NCI-H446 treated with DMSO at 0.1 percent for 48 hours (cell line): ENCODE measurements at regions not wholly inside any gene's neighbourhood (a gene's known extent, or its start where the extent isn't known, plus 50 kb on each side); places are given as distances from the start of the nearest gene placed in this dataset.
"Not testable (repeated sequence)": the region's sequence is repeated elsewhere in the genome, so short reads cannot be mapped to it uniquely, and the experiment has no call there.

Source experiments
- DNase-seq: peaks from one replicate; lab custom pipeline; 2025; lab: John Stamatoyannopoulos, UW

DNA sequence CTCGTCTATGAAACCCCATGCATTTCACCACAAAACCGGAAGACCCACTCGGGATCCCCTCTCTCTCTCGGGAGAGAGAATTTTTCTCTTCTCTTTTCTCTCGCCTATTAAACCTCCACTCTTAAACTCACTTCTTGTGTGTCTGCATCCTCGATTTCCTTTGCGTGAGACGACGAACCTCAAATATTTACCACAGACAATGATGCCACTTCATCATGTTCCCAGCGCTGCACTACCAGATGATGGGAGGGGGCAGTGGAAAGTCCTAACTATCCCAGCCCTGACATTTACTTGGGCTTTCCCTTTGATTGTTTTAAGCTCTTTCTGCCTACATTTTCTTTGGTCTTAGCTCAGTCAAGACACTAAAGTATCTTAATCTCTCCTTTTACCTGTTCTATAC is 906.7 kb downstream of the GRID1 start:
- no peak for DNase-seq

GRCh38 chr10:85464336-85464735 is 902.3 kb downstream of the GRID1 start:
- DNase-seq: no peak

DNA sequence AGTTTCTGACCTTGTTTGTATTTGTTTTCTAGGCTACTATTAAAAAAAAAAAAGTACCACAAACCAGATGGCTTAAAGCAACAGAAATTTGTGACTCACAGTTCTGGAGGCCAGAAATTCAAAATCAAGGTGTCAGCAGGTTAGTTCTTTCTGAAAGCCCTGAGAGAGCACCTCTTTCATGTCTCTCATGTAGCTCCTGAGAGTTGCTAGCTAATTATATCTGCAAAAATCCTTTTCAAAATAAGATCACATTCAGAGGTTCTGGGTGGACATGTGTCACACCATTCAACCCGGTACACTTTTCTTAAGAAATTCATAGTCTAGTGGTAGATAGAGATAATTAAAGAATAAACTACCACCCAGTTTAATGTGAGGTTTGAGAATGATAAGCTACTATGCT is 888.6 kb downstream of the GRID1 start:
- no peak for DNase-seq

- no peak for DNase-seq
Observed at GRCh38 chr10:85490431-85490830, 876.2 kb downstream of the GRID1 start.

DNA sequence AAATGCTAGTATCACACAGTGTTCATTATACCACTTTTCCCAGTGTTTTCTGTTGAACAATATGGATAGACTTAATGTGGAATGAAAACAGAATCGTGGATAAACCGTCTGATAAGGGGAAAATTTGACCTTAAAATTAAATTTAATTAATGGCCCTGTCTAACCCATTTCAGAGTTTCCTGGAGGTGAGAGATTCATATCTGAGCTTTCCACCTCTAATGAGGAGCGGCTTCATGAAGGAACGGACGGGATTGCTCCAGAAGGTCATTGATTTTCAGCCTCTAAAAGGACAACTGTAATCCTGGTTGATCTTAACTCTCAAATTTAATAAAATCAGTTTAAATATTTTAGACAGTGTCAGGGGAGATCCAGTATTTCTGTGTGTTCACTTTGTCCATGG is 874.9 kb downstream of the GRID1 start:
- DNase-seq: no peak

- DNase-seq: no peak
Observed at GRCh38 chr10:85492684-85493083, 873.9 kb downstream of the GRID1 start.

- no peak for DNase-seq
Observed at GRCh38 chr10:85493703-85494102, 872.9 kb downstream of the GRID1 start.

- DNase-seq: not testable (repeated sequence)
Observed at GRCh38 chr10:85504641-85505040, 862.0 kb downstream of the GRID1 start.

DNA sequence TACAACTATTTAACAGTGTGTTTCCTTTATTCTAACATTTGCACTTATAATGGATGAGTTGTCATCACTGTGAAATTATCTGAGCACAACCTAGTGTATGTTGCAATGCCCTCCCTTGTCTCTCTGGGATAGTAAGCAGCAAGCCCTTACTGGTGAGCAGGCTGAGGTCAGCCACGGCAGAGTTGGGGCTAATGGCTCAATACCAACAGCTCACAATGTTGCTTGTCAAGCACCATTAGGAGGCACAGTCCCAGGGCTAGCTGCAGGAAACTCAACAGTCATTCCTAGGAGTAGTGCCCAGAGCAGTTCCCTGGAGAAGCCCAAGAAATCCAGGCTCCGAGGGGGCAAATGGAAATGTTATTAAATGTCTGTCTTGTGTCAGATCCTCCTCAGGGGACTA is 858.4 kb downstream of the GRID1 start:
- no peak for DNase-seq

DNA sequence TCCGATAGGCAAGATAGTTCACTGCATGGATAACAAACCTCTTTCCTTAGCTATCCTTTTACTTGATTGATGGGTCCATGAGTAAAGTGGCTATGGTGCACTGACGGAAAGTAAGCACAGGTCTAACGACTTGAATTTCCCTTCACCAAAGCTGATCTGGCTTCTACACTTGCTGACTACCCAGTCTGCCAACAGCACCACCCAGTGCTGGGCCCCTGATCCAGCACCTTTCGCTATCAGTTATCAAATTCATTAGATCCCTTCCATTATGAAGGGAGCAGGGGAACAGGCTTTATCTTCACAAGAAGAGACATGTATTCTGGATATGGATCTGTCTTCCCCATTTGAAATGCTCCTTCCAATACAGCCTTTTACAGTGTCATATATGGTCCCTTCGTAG is 855.9 kb downstream of the GRID1 start:
- no peak for DNase-seq

DNA sequence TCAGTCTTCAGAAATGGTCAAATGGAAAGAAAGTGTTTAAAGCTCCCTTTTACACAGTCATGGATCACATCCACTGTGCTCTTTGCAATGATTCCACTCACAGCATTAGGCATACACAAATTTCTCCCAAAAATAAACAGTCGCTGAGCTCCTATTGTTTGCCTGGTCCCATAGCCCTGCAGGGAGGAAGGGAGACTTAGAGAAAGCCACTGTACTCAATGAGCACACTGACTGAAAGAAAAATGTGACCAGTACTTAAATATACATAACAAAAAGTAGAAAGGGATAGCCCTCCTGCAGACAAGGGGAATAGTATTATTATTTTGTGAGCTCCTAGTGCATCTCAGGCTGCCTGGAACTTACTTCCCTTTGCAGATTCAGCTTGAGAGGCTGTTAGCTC is 853.2 kb downstream of the GRID1 start:
- no peak for DNase-seq

DNA sequence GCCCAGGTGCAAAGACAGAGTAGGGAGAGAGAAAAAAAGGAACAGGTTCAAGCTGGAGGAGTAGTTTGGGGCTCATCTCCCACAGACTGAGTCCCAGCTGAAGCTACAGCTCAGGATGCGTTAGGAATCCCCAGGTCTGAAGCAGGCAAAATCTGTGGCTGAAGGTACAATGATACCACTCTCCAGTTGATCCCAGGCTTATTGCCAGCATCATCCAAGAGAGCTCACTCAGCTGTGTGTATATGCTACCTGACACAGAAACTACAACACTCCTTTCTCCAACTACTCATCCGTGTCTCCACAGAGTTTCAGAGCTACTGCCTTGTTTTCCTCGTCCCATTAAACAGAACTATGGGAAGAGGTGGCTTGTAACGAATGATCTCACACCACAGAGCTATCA is 851.3 kb downstream of the GRID1 start:
- no peak for DNase-seq

DNA sequence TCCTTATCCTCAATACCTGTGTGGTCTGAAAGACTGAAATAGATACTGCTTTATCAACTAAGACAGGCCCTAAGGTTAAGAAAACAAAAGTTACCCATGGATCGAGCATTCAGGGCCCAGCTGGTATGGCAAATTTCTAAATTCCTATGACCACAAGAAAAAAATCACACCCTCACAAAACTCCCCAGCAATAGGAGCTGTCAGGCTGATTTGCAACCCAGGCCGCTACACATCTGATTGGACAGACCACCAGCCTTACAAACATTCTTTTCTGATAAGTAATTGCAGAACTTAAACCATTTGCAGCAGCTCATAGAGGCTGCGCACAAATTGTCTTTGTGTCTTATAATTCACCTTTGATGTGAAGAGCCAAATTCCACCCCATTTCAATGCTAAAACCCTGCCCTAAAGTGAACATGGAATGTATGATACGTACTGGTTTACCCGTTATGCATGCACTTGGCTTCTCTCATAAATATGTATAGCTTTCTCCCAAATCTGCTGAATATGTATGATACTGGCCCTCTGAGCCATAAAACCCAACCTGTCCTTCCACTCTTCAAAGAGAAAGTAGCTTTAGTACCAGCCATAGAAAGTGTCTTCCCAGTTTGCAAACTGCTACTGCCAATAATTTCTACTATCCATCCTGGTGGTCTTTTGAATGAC is 842.5 kb downstream of the GRID1 start:
- no peak for DNase-seq

DNA sequence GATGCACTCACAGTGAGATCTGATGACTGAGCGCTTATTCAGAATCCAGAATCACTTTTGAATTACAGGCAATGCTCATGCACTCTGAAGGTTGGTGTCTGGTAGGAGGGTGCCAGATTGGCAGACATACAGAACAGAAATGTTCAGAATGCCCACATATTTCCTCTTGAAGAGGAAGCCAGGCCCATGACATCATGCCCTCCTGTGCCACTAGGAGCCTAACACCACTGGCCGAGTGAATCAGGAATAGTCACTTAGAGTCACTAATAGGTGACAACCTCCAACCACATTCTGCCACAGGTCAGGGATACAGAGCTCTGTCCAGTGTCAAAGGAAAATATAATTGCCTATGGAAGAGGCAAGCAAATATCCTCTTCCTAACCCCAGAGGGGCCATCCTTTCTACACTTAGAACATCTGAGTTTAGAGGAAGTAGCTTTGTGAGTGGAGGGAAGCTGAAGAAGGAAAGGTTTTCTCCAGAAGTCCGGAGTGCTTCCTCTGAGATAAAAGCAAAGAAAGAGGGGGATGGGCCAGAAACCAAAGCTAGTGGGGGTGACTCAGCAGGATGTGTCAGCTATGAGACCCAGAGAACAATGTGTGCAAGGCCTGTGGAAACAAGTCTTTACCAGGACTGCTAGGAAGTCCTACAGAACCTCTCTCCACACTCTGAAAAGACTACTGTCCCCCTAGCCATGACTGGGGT is 838.8 kb downstream of the GRID1 start:
- no peak for DNase-seq

DNA sequence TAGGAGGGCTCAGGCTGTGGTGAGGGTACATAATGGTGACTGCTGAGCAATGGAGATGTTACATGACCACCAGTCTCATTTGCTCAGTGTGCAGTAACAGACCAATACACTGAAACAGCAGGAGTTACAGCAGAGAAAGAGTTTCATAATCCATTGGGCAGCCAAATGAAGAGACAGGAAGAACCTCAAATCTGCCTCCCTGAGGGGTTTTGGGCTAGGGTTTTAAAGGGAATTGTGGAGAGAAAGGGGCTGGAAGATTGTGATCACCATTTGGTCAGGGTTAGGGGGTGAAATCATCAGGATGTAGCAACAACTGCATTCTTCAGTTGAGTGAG is 838.3 kb downstream of the GRID1 start:
- DNase-seq: no peak

DNA sequence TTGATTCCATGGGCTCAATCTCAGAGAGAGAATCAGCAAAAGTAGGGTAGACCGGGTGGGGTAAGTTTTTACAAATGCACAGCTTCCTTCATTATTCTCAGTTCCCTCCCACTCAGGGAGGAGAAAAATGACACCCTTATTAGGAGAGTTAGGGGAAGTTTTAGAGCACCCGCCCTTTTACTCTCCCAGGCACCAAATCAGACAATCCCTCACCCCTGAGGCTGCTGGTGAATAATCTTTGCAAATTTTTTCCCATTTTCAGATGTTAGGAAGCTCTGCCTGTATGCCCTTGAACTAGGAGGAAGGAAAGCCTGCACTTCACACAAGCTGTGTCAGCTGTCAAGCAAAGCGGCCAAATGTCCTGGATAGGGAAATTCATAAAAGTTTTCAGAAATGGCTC is 834.9 kb downstream of the GRID1 start:
- DNase-seq: no peak

GRCh38 chr10:85532773-85533172 is 833.8 kb downstream of the GRID1 start:
- no peak for DNase-seq

DNA sequence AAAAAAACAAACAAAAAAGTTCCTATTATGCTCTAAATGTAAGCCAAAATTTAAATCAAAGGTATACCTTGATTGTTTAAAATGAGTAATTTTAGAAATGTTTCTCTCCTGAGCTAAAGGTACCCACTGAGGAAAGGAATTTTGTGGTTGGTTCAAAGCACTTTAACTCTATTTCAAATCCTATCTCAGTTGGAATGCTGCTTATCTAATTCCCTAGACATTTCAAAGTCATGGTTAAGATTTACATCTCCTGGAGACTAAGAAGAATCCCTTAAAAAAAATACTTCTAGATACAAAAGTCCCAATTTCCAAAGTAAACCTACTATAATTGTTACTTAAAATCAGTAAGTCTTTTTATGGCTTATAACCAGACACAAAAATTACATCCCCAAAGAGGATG is 830.7 kb downstream of the GRID1 start:
- no peak for DNase-seq

- DNase-seq: no peak
Observed at GRCh38 chr10:85537561-85537960, 829.0 kb downstream of the GRID1 start.

DNA sequence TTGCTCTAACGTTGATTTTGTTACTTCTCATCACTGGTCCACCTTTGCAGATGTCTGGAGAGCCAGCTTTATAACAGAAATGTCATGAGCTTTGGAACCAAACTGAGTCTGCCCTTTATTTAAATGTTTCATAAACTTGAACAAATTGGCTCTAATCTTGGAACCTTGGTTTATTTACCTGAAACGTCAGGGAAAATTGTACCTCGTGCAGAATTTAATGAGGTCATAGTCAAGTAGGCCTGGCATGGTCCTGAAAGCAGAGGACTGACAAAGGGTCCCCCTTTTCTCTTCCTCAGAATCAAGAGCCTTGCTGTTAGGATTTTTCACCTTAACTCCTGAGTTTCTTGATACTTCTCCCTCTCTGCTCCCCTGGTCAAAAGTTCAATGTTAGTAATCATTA is 828.0 kb downstream of the GRID1 start:
- no peak for DNase-seq

- no peak for DNase-seq
Observed at GRCh38 chr10:85542152-85542551, 824.4 kb downstream of the GRID1 start.

DNA sequence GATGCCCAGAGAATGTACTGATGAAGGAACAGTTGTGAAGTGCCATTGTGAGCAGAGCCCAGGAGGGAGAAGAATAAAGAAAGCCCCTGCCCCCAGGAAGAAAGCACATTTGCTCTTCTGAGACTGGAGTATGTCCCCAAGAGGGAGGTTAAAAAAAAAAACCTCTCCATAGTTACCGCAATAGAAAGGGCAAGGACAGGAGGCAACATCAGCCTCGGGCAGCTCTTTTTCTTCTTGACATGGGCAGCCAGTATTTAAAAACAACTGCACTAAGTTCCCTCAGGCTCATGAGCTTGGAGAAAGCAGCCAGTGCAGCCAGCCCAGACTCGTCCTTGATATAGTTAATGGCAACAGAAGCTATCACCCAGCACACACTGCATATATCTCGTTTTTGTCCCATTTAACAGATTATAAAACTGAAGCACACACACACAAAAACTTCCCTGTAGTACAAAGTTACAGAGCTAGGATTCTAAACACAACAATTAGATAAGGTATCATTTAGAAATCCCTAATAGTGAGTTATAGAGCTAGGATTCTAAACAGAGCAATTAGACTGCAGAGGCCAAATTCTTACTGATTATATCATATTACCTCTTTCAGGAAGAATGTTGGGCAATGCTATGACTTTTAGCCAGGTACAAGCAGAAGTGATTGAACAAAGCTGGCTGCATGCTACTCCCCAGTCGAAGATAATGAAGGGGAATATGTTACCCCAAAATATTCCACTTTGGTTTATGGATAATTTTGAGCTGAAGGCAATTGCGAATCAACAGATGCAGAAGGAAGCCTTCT is 823.5 kb downstream of the GRID1 start:
- DNase-seq: no peak

DNA sequence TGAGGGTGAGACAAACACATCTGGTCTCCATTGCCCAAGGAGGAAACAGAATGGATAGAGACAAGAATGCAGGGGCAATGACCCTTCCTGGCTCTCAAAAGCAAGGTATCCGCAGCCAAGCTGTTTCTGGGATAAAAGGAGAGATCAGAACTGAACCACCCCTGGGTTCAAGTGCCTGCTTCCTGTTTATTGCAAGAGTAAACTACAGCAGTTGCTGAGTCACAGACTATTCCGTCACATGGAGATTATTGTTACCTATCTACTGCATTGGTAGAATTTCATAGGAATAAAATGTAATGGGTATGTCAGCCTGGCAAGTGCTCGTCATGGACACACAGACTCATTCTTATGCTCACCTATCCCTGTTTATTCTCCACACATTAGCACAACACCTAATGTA is 821.6 kb downstream of the GRID1 start:
- no peak for DNase-seq
